SU-DHL-6 (cell line): ENCODE measurements at regions not wholly inside any gene's neighbourhood (a gene's known extent, or its start where the extent isn't known, plus 50 kb on each side); places are given as distances from the start of the nearest gene placed in this dataset.

Experiments used
- H2AFZ ChIP-seq: fragments of 200-600 bp; sonication (generic); 2 replicates; pipeline ENCODE4 v1.6.1; 2014; ENCODE audit warnings: low read depth, mild to moderate bottlenecking, moderate library complexity, mixed read lengths, antibody characterized with exemption, low read length; ENCODE audit not compliant: severe bottlenecking
- H3F3A ChIP-seq: fragments of 200-600 bp; shearing (Covaris generic); 2 replicates; pipeline ENCODE4 v1.6.0; 2016; ENCODE audit warnings: antibody characterized with exemption, mild to moderate bottlenecking; ENCODE audit not compliant: insufficient read depth
- H3K27ac ChIP-seq: fragments of 200-600 bp; sonication (generic); 2 replicates; pipeline ENCODE4 v1.5.1; 2016; ENCODE audit warnings: low read depth, mild to moderate bottlenecking, low read length, moderate library complexity, mixed read lengths
- H3K27me3 ChIP-seq: fragments of 200-600 bp; sonication (generic), shearing (Covaris generic); 2 replicates; pipeline ENCODE4 v1.6.0; 2014; ENCODE audit warnings: mild to moderate bottlenecking, low read length
- H3K36me3 ChIP-seq: fragments of 200-600 bp; sonication (generic); 2 replicates; pipeline ENCODE4 v1.6.1; 2014; ENCODE audit warnings: mild to moderate bottlenecking, low read length, mixed read lengths
- H3K4me2 ChIP-seq: fragments of 300-600, 200-600 bp; shearing (Covaris generic), sonication (generic); 2 replicates; pipeline ENCODE4 v1.6.0; 2014; ENCODE audit warnings: low read length, low read depth, mild to moderate bottlenecking; ENCODE audit not compliant: poor library complexity, severe bottlenecking
- H3K4me3 ChIP-seq: fragments of 200-600 bp; sonication (generic); 2 replicates; pipeline ENCODE4 v1.5.1; 2014; ENCODE audit warnings: antibody characterized with exemption, low read length, mild to moderate bottlenecking, mixed read lengths; ENCODE audit not compliant: insufficient read depth, poor library complexity, severe bottlenecking
- H3K79me2 ChIP-seq: fragments of 200-600 bp; sonication (generic); 2 replicates; pipeline ENCODE4 v1.6.1; 2014; ENCODE audit warnings: mild to moderate bottlenecking, low read length, moderate library complexity; ENCODE audit not compliant: insufficient read depth
- H3K9ac ChIP-seq: fragments of 200-600 bp; sonication (generic); 2 replicates; pipeline ENCODE4 v1.7.0; 2014; ENCODE audit warnings: mild to moderate bottlenecking, low read length
- H3K9me2 ChIP-seq: fragments of 200-600 bp; sonication (generic); replicated peaks from 2 replicates; pipeline ENCODE4 v1.6.1; 2014; ENCODE audit warnings: low read length; ENCODE audit not compliant: insufficient read depth
- H3K9me3 ChIP-seq: fragments of 200-600 bp; sonication (generic); 2 replicates; pipeline ENCODE4 v1.6.1; 2014; ENCODE audit warnings: low read length, mixed read lengths; ENCODE audit not compliant: insufficient read depth
- H4K20me1 ChIP-seq: fragments of 200-600 bp; sonication (generic); 2 replicates; pipeline ENCODE4 v1.6.1; 2014; ENCODE audit warnings: low read depth, mild to moderate bottlenecking, antibody characterized with exemption, low read length, moderate library complexity, mixed read lengths
- EZH2phosphoT487 ChIP-seq: fragments of 200-600 bp; sonication (generic), shearing (Covaris generic); conservative IDR thresholded peaks from 2 replicates; pipeline ENCODE4 v1.6.1; 2018; ENCODE audit warnings: mild to moderate bottlenecking, antibody characterized with exemption, low read length, moderate library complexity, mixed read lengths
- TF ChIP-seq, protein P1 (sequence below): fragments of 200-600 bp; sonication (generic); IDR thresholded peaks from one replicate; pipeline ENCODE4 v1.5.1; 2017; ENCODE audit warnings: antibody characterized with exemption, mild to moderate bottlenecking, low read length, moderate library complexity; ENCODE audit not compliant: insufficient read depth, poor library complexity, severe bottlenecking

DNA sequence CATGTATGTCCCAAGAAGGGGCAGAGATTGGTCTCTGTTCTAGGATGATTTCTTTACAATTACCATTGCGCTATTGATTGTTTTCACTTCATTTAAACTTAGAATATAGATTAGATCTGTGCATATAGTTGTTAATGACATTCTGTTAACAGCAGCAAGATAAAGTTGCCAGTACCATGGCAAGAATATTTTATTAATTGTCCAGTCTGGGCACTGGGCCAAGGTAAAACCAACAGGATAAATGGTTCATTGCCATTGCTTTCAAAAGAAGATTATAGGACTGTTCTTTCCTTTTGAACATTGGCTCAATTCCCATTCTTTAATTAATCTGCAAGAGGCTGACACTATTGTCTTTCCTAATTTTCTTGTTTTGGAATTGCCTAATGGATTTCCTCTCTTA, 592.4 kb downstream of the RFPL4B start:
- Histone ChIP-seq H3K27ac (no peak overlapping the region), H3K4me3 (no peak overlapping the region)

DNA sequence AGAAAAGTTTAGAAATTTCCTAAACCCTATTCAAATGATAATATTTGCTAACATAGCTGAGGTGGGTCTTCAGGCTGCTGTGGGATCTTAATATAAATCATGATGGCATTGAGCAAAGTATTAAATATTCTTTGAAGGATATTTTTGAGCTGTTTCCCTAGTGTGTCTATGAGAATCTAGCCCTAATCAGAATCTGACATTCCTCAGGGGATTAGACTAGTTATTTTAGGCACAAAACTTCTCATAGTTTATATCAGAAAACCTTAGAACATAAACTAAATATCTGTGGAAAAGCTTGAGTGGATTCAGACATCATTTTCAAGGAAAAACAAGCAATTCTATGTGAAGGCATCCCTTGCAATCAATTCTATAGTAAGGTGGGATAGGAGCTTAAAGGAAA, 594.5 kb downstream of the RFPL4B start:
- Histone ChIP-seq H3K9ac (no peak overlapping the region), H3K4me3 (no peak overlapping the region), H3K36me3 (no peaks in the 10 kb centered on the region), H3K79me2 (no peaks in the 10 kb centered on the region), H3K27me3 (no peaks in the 10 kb centered on the region), H3K9me3 (no peaks in the 10 kb centered on the region), H3K27ac (no peak overlapping the region), H2AFZ (no peak overlapping the region), H4K20me1 (no peaks in the 10 kb centered on the region), H3F3A (no peaks in the 10 kb centered on the region), H3K4me2 (no peak overlapping the region), H3K9me2 (no peaks in the 10 kb centered on the region)
- TF ChIP-seq, protein P1, sequence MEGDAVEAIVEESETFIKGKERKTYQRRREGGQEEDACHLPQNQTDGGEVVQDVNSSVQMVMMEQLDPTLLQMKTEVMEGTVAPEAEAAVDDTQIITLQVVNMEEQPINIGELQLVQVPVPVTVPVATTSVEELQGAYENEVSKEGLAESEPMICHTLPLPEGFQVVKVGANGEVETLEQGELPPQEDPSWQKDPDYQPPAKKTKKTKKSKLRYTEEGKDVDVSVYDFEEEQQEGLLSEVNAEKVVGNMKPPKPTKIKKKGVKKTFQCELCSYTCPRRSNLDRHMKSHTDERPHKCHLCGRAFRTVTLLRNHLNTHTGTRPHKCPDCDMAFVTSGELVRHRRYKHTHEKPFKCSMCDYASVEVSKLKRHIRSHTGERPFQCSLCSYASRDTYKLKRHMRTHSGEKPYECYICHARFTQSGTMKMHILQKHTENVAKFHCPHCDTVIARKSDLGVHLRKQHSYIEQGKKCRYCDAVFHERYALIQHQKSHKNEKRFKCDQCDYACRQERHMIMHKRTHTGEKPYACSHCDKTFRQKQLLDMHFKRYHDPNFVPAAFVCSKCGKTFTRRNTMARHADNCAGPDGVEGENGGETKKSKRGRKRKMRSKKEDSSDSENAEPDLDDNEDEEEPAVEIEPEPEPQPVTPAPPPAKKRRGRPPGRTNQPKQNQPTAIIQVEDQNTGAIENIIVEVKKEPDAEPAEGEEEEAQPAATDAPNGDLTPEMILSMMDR, result no peak

More for the DNA sequence above, 592.4 kb downstream of the RFPL4B start:
- H3K9me2 ChIP-seq, result no peaks in the 10 kb centered on the region
- H3K4me2 ChIP-seq, result no peak overlapping the region
- H3K9ac ChIP-seq, result no peak overlapping the region
- H2AFZ ChIP-seq, result no peak overlapping the region
- H4K20me1 ChIP-seq, result no peaks in the 10 kb centered on the region
- no peaks in the 10 kb centered on the region for H3K79me2 ChIP-seq
- no peaks in the 10 kb centered on the region for H3K9me3 ChIP-seq
- H3K36me3 ChIP-seq, result no peaks in the 10 kb centered on the region
- H3K27me3 ChIP-seq, result no peaks in the 10 kb centered on the region
- H3F3A ChIP-seq, result no peaks in the 10 kb centered on the region
- TF ChIP-seq, protein P1, result no peak
- no peak for TF ChIP-seq EZH2phosphoT487

DNA sequence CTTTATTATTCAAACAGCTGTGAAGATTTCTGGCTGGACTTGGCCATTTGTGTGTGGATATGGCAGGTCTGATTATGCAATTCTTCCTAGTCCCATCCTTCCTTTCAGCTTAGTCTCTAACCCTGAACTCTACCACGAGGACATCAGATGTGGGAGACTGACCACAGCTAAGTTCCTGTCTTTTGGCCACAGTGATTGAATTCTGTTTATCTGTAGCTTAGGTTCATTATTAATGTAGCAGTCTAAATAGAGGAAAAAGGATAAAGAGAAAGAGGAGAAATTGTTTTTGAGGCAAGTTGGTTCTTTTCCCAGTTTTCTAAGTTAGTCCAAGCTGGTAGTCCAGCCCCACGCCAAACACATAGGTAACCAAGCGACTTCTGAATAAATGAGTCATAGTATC, 598.9 kb downstream of the RFPL4B start:
- Histone ChIP-seq H4K20me1 (no peaks in the 10 kb centered on the region), H2AFZ (no peak overlapping the region), H3K4me2 (no peak overlapping the region), H3K36me3 (no peaks in the 10 kb centered on the region), H3K4me3 (no peak overlapping the region), H3K9me2 (no peaks in the 10 kb centered on the region), H3F3A (no peaks in the 10 kb centered on the region), H3K27ac (no peak overlapping the region), H3K9ac (no peak overlapping the region), H3K79me2 (no peaks in the 10 kb centered on the region), H3K27me3 (no peaks in the 10 kb centered on the region), H3K9me3 (no peaks in the 10 kb centered on the region)
- TF ChIP-seq EZH2phosphoT487, result no peak
- TF ChIP-seq, protein P1, result no peak

DNA sequence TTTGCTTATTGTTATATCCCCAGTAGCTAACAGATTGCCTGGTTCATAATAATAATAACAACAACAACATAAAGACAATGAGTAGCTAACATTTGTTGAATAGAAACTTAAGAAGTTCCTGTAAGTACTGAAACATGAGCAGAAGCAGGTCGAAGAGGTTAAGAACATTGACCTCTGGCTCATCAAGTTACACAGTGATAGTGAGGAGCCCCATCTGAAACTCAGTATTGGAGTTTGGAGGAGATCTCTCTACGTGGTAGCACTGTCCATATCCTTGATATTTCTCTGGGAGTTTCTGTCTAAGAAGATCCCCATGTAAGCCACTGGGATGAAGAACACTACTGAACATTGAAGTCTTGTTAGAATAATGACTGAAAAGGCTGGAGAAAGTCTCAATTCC, 600.4 kb downstream of the RFPL4B start:
- no peaks in the 10 kb centered on the region for H3K36me3 ChIP-seq
- no peak for TF ChIP-seq EZH2phosphoT487
- TF ChIP-seq, protein P1, result no peak
- no peak overlapping the region for H3K4me2 ChIP-seq
- H3K9me2 ChIP-seq, result no peaks in the 10 kb centered on the region
- H3K4me3 ChIP-seq, result no peak overlapping the region
- no peak overlapping the region for H2AFZ ChIP-seq
- no peaks in the 10 kb centered on the region for H3K27me3 ChIP-seq
- H3F3A ChIP-seq, result no peaks in the 10 kb centered on the region
- H3K9me3 ChIP-seq, result no peaks in the 10 kb centered on the region
- no peak overlapping the region for H3K27ac ChIP-seq
- H4K20me1 ChIP-seq, result no peaks in the 10 kb centered on the region
- H3K9ac ChIP-seq, result no peak overlapping the region
- H3K79me2 ChIP-seq, result no peaks in the 10 kb centered on the region
